ENCODE measurements at regions not wholly inside any gene's neighbourhood (a gene's known extent, or its start where the extent isn't known, plus 50 kb on each side); places are given as distances from the start of the nearest gene placed in this dataset.
"Not testable (repeated sequence)": the region's sequence is repeated elsewhere in the genome, so short reads cannot be mapped to it uniquely, and the experiment has no call there.

DNA sequence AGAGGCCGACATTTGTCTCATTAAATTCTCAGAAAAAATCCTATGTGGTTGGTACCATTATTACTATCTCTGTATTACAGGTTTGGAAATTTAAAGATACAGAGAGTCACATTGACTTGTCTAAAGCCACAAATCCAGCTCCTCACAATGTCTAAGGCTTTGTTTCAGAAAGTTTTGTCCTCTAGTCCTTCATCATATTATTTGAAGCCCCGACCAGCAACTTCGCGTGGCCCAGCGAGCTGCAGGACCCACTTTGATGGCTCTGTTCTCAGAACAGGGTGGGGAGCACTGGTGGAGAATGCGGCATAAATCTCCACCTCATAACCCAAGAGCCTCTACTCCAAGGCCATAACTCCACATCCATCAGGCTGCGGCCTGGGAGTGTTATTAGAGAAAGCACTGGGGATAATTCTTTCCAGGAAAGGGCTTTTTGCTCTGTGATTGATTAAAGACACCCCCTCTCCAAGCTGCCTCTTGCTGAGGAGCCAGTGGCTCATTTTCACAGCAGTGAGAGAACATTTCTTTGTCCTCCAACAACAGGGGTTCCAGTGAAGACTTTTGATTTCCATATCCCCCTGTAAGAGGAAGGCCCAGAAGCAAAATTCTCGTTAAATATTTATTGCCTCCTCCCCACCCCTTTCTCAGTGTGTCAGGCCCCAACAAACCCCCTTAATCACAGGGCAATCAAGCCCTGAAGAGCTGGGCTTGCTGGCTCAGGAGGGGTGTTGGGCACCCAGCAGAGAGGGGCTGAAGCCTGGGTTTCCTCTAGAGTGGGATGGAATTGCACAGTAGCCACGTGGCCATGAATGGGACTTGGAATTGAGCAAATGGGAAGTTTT lies 113.7 kb upstream of the CDH11 start (continued):
- TF ChIP-seq MBD4 (IDR thresholded peaks at IDR 0.05; ENCODE audit: borderline replicate concordance, low read length) (no peak), ASH2L (IDR thresholded peaks at IDR 0.05; ENCODE audit: insufficient read length, low read depth, low read length) (no peak), CHD2 (IDR thresholded peaks at IDR 0.05; ENCODE audit: low read depth, low read length) (no peak), SAP130 (CRISPR knock-in tag; IDR thresholded peaks at IDR 0.05; ENCODE audit: low read depth) (no peak), DMAP1 (CRISPR knock-in tag; IDR thresholded peaks at IDR 0.05) (no peak), KLF16 (CRISPR knock-in tag; IDR thresholded peaks at IDR 0.05) (no peak), CBFB (CRISPR knock-in tag; IDR thresholded peaks at IDR 0.05) (no peak), ZNF737 (CRISPR knock-in tag; IDR thresholded peaks at IDR 0.05; ENCODE audit: borderline replicate concordance) (no peak), ZNF75D (CRISPR knock-in tag; IDR thresholded peaks at IDR 0.05; ENCODE audit: borderline replicate concordance) (no peak), HHEX (CRISPR knock-in tag; IDR thresholded peaks at IDR 0.05) (no peak)

DNA sequence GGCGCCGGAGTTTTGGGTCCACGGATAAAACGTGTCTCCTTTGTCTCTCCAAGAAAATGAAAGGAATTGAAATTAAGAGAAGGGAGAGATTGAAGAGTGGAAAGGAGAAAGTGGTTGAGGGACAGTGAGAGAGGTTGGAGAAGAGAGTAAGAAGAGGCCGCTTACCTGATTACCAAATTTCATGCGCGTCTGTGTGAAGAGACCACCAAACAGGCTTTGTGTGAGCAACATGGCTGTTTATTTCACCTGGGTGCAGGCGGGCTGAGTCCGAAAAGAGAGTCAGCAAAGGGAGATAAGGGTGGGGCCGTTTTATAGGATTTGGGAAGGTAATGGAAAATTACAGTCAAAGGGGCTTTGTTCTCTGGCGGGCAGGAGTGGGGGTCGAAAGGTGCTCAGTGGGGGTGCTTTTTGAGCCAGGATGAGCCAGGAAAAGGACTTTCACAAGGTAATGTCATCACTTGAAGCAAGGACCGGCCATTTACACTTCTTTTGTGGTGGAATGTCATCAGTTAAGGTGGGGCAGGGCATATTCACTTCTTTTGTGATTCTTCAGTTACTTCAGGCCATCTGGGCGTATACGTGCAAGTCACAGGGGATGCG lies 113.0 kb upstream of the CDH11 start:
- H3K36me3 ChIP-seq (replicated peaks in 1 of 2; ENCODE audit: control insufficient read depth in 1 of 2, insufficient read depth in 2 of 2, low read length in 2 of 2); H2AFZ ChIP-seq (ENCODE audit: low read length); H3K27ac ChIP-seq (ENCODE audit: extremely low read length, insufficient read depth, low read length); ATAC-seq; CTCF ChIA-PET (ENCODE audit: low intra/inter-chr PET ratio, low total read pairs); H3K9ac ChIP-seq (ENCODE audit: insufficient read depth, low read depth, low read length); H3K4me1 ChIP-seq (ENCODE audit: insufficient read depth, low read length); H3K4me2 ChIP-seq (ENCODE audit: low read depth, low read length); in situ Hi-C loops (cut with HindIII; ENCODE audit: extremely low pct_ligation_motif_present, low pct_unique_long_range_greater_than_20kb); H3K9me3 ChIP-seq (ENCODE audit: low read length); BruUV-seq (replicated peaks); H3K4me3 ChIP-seq (replicated peaks in 1 of 3; ENCODE audit: insufficient read depth in 1 of 3, low read depth in 2 of 3, low read length in 3 of 3); DNase-seq (ENCODE audit: low spot score); H3K27me3 ChIP-seq (ENCODE audit: control insufficient read depth in 1 of 2, insufficient read depth in 2 of 2, low read length in 2 of 2); H4K20me1 ChIP-seq (ENCODE audit: insufficient read depth, low read length); H3K79me2 ChIP-seq (ENCODE audit: insufficient read depth, low read length); intact Hi-C loops (cut with micrococcal nuclease; ENCODE audit: unreplicated experiment); FAIRE-seq; POLR2A ChIA-PET: not testable (repeated sequence)
- WGBS (ENCODE audit: low lambda C conversion rate), result 51% methylated on average over 16 of the region's 16 CpGs
